ENCODE measurements at regions not wholly inside any gene's neighbourhood (a gene's known extent, or its start where the extent isn't known, plus 50 kb on each side); places are given as distances from the start of the nearest gene placed in this dataset.

DNA sequence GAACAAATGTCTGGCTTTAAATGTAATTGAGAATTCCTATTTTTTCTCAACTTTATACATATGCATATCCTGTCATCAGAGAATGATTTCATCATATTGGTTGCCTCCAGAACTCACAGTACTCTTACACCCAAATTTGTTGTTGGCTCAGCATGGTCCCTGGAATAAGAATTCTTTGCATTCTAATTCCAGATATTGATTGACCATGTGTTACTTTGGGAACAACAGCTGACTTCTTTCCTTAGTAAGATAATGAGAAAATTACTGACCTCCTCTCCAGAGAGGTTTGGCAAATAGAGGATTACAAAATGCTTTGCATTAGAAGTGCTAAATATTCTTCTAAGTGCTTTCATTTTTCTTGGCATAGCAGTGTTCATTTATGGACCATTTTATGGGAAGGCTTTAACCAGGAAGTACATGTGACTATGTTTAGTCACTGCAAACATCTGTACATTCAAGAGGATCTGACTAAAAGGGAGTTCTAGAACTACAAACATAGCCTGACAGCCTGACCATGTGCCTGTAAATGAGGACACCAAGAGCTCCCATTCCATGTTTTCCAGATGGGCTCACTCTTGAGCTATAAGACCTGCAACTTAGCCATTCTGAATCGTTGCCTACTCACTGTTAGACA is 391.6 kb upstream of the DPPA4 start:
- no peak for TF ChIP-seq EZH2phosphoT487 (IDR thresholded peaks at IDR 0.05; ENCODE audit: borderline replicate concordance, low read depth, low read length)
- TF ChIP-seq, protein P1, sequence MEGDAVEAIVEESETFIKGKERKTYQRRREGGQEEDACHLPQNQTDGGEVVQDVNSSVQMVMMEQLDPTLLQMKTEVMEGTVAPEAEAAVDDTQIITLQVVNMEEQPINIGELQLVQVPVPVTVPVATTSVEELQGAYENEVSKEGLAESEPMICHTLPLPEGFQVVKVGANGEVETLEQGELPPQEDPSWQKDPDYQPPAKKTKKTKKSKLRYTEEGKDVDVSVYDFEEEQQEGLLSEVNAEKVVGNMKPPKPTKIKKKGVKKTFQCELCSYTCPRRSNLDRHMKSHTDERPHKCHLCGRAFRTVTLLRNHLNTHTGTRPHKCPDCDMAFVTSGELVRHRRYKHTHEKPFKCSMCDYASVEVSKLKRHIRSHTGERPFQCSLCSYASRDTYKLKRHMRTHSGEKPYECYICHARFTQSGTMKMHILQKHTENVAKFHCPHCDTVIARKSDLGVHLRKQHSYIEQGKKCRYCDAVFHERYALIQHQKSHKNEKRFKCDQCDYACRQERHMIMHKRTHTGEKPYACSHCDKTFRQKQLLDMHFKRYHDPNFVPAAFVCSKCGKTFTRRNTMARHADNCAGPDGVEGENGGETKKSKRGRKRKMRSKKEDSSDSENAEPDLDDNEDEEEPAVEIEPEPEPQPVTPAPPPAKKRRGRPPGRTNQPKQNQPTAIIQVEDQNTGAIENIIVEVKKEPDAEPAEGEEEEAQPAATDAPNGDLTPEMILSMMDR (conservative IDR thresholded peaks at IDR 0.05; ENCODE audit: low read length), result no peak
- Histone ChIP-seq H3K9me2 (ENCODE audit: insufficient read depth, low read length) (no peaks in the 10 kb centered on the region), H4K20me1 (ENCODE audit: insufficient read depth, low read length) (no peaks in the 10 kb centered on the region), H2AFZ (ENCODE audit: low read length) (no peak overlapping the region), H3K4me3 (ENCODE audit: low read depth, low read length, poor library complexity, severe bottlenecking) (no peak overlapping the region), H3K4me1 (ENCODE audit: insufficient read depth, low read length, poor library complexity, severe bottlenecking) (no peaks in the 10 kb centered on the region), H3K36me3 (ENCODE audit: insufficient read depth, low read length) (no peaks in the 10 kb centered on the region), H3K4me2 (ENCODE audit: low read length) (no peak overlapping the region), H3K79me2 (ENCODE audit: insufficient read depth, low read depth, low read length) (no peaks in the 10 kb centered on the region), H3K9me3 (ENCODE audit: low read length) (no peaks in the 10 kb centered on the region), H3K27ac (ENCODE audit: low read depth, low read length, poor library complexity, severe bottlenecking) (no peak overlapping the region)
- no TSS peak for BruUV-seq (replicated peaks)
- intact Hi-C loops (cut with micrococcal nuclease; ENCODE audit: unreplicated experiment), result no loop called here
- DNase-seq (ENCODE audit: low spot score), result no peak
- ChIA-PET POLR2A (no interaction called here), CTCF (ENCODE audit: unreplicated experiment) (no interaction called here)

DNA sequence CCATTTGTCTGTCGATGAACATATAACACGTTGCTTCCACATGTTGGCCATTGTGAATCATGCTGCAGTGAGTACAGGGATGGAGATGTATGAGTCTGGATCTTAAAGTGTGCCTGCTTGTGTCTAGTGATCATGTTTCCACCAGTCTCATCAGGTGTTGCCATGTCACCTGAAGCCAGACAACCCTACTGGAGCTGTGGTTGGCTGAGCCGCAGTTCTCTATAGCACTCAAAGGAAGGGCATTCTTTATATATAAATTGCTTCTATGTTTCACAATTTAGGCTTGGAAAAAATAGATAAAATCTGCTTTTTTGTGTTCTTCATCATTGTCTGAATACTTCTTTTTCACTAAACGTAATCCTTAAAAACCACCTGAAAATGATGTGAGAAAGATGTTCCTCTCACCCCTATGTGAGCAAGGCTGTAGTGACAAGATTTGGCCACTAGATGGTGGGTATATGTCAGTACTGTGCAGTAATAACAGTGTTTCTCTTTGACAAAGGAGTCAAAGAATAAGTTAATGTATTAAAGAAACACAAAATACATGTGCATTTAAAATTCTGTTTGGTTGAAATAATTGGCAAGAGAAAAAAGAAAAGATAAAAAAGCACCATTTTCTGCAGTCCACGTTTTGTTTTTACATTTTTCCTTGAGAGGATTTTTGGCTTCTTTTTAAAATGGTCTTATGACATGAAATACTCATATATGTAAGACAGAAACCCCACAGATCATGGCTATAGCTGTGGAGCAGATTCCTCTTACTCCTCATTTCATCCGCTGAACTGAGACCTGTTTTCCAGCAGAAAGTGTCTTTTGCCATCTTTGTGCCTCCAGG is 394.5 kb upstream of the DPPA4 start:
- H4K20me1 ChIP-seq (ENCODE audit: insufficient read depth, low read length), result no peaks in the 10 kb centered on the region
- no peak overlapping the region for H3K27ac ChIP-seq (ENCODE audit: low read depth, low read length, poor library complexity, severe bottlenecking)
- POLR2A ChIA-PET, result no interaction called here

More for the DNA sequence above, 394.5 kb upstream of the DPPA4 start:
- Histone ChIP-seq H3K79me2 (ENCODE audit: insufficient read depth, low read depth, low read length) (no peaks in the 10 kb centered on the region), H3K4me3 (ENCODE audit: low read depth, low read length, poor library complexity, severe bottlenecking) (no peak overlapping the region), H3K4me2 (ENCODE audit: low read length) (no peak overlapping the region), H3K4me1 (ENCODE audit: insufficient read depth, low read length, poor library complexity, severe bottlenecking) (no peaks in the 10 kb centered on the region), H3K9me2 (ENCODE audit: insufficient read depth, low read length) (no peaks in the 10 kb centered on the region), H2AFZ (ENCODE audit: low read length) (no peak overlapping the region), H3K36me3 (ENCODE audit: insufficient read depth, low read length) (no peaks in the 10 kb centered on the region), H3K9me3 (ENCODE audit: low read length) (no peaks in the 10 kb centered on the region)
- TF ChIP-seq EZH2phosphoT487 (IDR thresholded peaks at IDR 0.05; ENCODE audit: borderline replicate concordance, low read depth, low read length), result no peak
- TF ChIP-seq, protein P1 (conservative IDR thresholded peaks at IDR 0.05; ENCODE audit: low read length), result peak; percentile 86
- DNase-seq (ENCODE audit: low spot score), result peak; percentile 41
- intact Hi-C loops (cut with micrococcal nuclease; ENCODE audit: unreplicated experiment), result no loop called here
- CTCF ChIA-PET (ENCODE audit: unreplicated experiment), result no interaction called here
- no TSS peak for BruUV-seq (replicated peaks)
